K562 (cell line): ENCODE measurements at regions not wholly inside any gene's neighbourhood (a gene's known extent, or its start where the extent isn't known, plus 50 kb on each side); places are given as distances from the start of the nearest gene placed in this dataset.
A peak's percentile ranks its signal among the peaks of the same experiment; 100 is the strongest.

Experiments used
- CLOCK ChIP-seq: fragments of 250-450 bp; sonication (Bioruptor Pico); IDR thresholded peaks from 2 replicates; pipeline ENCODE4 v1.4.0; 2020; ENCODE audit warnings: mild to moderate bottlenecking, moderate library complexity, borderline replicate concordance
- CREB3 ChIP-seq: fragments of 450-650 bp; conservative IDR thresholded peaks from 2 replicates; pipeline ENCODE4 v1.6.1; 2016; ENCODE audit warnings: missing genetic modification characterization, low read depth, mild to moderate bottlenecking, missing compliant biosample characterization, moderate library complexity
- ETS2 ChIP-seq: IDR thresholded peaks from 2 replicates; pipeline ENCODE4 v1.6.1; 2016; ENCODE audit warnings: borderline replicate concordance, missing genetic modification characterization, mild to moderate bottlenecking, moderate library complexity, missing compliant biosample characterization; ENCODE audit not compliant: poor library complexity, severe bottlenecking
- HDAC3 ChIP-seq: fragments of 450-650 bp; IDR thresholded peaks from 2 replicates; pipeline ENCODE4 v1.6.1; 2018; ENCODE audit warnings: borderline replicate concordance, mild to moderate bottlenecking, moderate library complexity; ENCODE audit not compliant: partially characterized antibody
- HNRNPH1 ChIP-seq: fragments of 200-400 bp; formaldehyde crosslinking; optimal IDR thresholded peaks from 2 replicates; pipeline ENCODE3; 2017; ENCODE audit warnings: low read depth, mild to moderate bottlenecking, low read length, moderate library complexity
- JUND ChIP-seq, 2 experiments: IDR thresholded peaks; 2 replicates in 1 of 2; 3 replicates in 1 of 2; pipeline ENCODE4 v1.6.1; 2011; ENCODE audit warnings: borderline replicate concordance in 2 of 2, low read depth in 2 of 2, low read length in 2 of 2, improper control_type of control experiment in 1 of 2, missing biosample characterization in 1 of 2, missing genetic modification characterization in 1 of 2, missing genetic modification reagents in 1 of 2
- MTA2 ChIP-seq: fragments of 450-650 bp; IDR thresholded peaks from 2 replicates; pipeline ENCODE4 v1.6.1; 2016; ENCODE audit warnings: low read depth
- MXI1 ChIP-seq: IDR thresholded peaks from 2 replicates; pipeline ENCODE4 v1.6.1; 2011; ENCODE audit warnings: low read depth, mild to moderate bottlenecking, improper control_type of control experiment, low read length
- SETDB1 ChIP-seq: IDR thresholded peaks from one replicate; pipeline ENCODE4 v1.6.1; 2012; ENCODE audit warnings: low read length, control low read depth, inconsistent platforms
- SMARCC2 ChIP-seq: fragments of 450-650 bp; IDR thresholded peaks from 2 replicates; pipeline ENCODE4 v1.6.1; 2017; ENCODE audit warnings: antibody characterized with exemption, moderate library complexity, mild to moderate bottlenecking, low read depth
- TCF7L2 ChIP-seq: fragments of 150-350 bp; IDR thresholded peaks from 2 replicates; pipeline ENCODE4 v1.6.1; 2016; ENCODE audit warnings: low read depth, mild to moderate bottlenecking, low read length, moderate library complexity
- TF ChIP-seq, protein P1 (sequence below): sonication (generic); formaldehyde crosslinking; IDR thresholded peaks from 2 replicates; pipeline ENCODE4 v1.8.0; 2022; ENCODE audit warnings: missing genetic modification reagents, mild to moderate bottlenecking, borderline replicate concordance
- TF ChIP-seq, protein P2 (sequence below): fragments of 250-450 bp; sonication (Bioruptor Pico); IDR thresholded peaks from 2 replicates; pipeline ENCODE4 v1.8.0; 2022; ENCODE audit warnings: inconsistent platforms

- TF ChIP-seq, protein P1, sequence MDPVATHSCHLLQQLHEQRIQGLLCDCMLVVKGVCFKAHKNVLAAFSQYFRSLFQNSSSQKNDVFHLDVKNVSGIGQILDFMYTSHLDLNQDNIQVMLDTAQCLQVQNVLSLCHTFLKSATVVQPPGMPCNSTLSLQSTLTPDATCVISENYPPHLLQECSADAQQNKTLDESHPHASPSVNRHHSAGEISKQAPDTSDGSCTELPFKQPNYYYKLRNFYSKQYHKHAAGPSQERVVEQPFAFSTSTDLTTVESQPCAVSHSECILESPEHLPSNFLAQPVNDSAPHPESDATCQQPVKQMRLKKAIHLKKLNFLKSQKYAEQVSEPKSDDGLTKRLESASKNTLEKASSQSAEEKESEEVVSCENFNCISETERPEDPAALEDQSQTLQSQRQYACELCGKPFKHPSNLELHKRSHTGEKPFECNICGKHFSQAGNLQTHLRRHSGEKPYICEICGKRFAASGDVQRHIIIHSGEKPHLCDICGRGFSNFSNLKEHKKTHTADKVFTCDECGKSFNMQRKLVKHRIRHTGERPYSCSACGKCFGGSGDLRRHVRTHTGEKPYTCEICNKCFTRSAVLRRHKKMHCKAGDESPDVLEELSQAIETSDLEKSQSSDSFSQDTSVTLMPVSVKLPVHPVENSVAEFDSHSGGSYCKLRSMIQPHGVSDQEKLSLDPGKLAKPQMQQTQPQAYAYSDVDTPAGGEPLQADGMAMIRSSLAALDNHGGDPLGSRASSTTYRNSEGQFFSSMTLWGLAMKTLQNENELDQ (CRISPR knock-in tag): no peak
- TF ChIP-seq HDAC3 (peak; percentile 67), MTA2 (peak; percentile 88), CREB3 (tag) (peak; percentile 66; the same call in 1 of the 2 replicates), HNRNPH1 (no peak), JUND (IDR thresholded peaks at IDR 0.05; ENCODE audit: borderline replicate concordance, low read depth, low read length) (peak; percentile 47; the same call in 1 of the 2 replicates), JUND (tag; IDR thresholded peaks at IDR 0.05; ENCODE audit: borderline replicate concordance, low read depth, low read length) (no peak), SMARCC2 (peak; percentile 79), MXI1 (0 out of 2 replicates have a peak, but pooled peaks have one; percentile 20), SETDB1 (no peak), CLOCK (CRISPR knock-in tag) (no peak), TCF7L2 (no peak), ETS2 (tag) (no peak)
- TF ChIP-seq, protein P2, sequence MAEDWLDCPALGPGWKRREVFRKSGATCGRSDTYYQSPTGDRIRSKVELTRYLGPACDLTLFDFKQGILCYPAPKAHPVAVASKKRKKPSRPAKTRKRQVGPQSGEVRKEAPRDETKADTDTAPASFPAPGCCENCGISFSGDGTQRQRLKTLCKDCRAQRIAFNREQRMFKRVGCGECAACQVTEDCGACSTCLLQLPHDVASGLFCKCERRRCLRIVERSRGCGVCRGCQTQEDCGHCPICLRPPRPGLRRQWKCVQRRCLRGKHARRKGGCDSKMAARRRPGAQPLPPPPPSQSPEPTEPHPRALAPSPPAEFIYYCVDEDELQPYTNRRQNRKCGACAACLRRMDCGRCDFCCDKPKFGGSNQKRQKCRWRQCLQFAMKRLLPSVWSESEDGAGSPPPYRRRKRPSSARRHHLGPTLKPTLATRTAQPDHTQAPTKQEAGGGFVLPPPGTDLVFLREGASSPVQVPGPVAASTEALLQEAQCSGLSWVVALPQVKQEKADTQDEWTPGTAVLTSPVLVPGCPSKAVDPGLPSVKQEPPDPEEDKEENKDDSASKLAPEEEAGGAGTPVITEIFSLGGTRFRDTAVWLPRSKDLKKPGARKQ: 0 out of 2 replicates have a peak, but pooled peaks have one; percentile 41
Observed at GRCh38 chr2:74083750-74084149, 64.0 kb downstream of the BOLA3 start (continued).
